OCI-LY1 (cell line): ENCODE measurements at regions not wholly inside any gene's neighbourhood (a gene's known extent, or its start where the extent isn't known, plus 50 kb on each side); places are given as distances from the start of the nearest gene placed in this dataset.

Source experiments
- H2AFZ ChIP-seq: fragments of 200-600 bp; sonication (generic), shearing (Covaris generic); 2 replicates; pipeline ENCODE4 v1.6.0; 2014; ENCODE audit warnings: antibody characterized with exemption, mild to moderate bottlenecking, low read length
- H3F3A ChIP-seq: fragments of 200-600 bp; sonication (generic), shearing (Covaris generic); 2 replicates; pipeline ENCODE4 v1.6.0; 2014; ENCODE audit warnings: mild to moderate bottlenecking, antibody characterized with exemption, low read length, moderate library complexity; ENCODE audit not compliant: insufficient read depth
- H3K27ac ChIP-seq: fragments of 200-600 bp; sonication (generic); 2 replicates; pipeline ENCODE4 v1.5.1; 2014; ENCODE audit warnings: low read length, mixed run types, mild to moderate bottlenecking, low read depth; ENCODE audit not compliant: poor library complexity, severe bottlenecking
- H3K27me3 ChIP-seq: fragments of 200-600 bp; sonication (generic); 2 replicates; pipeline ENCODE4 v1.6.0; 2014; ENCODE audit warnings: antibody characterized with exemption, mild to moderate bottlenecking, low read length, moderate library complexity; ENCODE audit not compliant: insufficient read depth
- H3K36me3 ChIP-seq: fragments of 200-600 bp; sonication (generic); 2 replicates; pipeline ENCODE4 v1.6.1; 2014; ENCODE audit warnings: mild to moderate bottlenecking, antibody characterized with exemption, low read length, moderate library complexity, mixed read lengths; ENCODE audit not compliant: insufficient read depth
- H3K4me1 ChIP-seq: fragments of 200-600 bp; sonication (generic); 2 replicates; pipeline ENCODE4 v1.5.1; 2014; ENCODE audit warnings: mild to moderate bottlenecking, low read length, moderate library complexity; ENCODE audit not compliant: insufficient read depth, severe bottlenecking
- H3K4me2 ChIP-seq: fragments of 200-600 bp; sonication (generic), shearing (Covaris generic); 2 replicates; pipeline ENCODE4 v1.6.1; 2014; ENCODE audit warnings: low read length
- H3K4me3 ChIP-seq: fragments of 200-600 bp; sonication (generic); 2 replicates; pipeline ENCODE4 v1.5.1; 2014; ENCODE audit warnings: low read length, low read depth, mild to moderate bottlenecking, mixed read lengths; ENCODE audit not compliant: poor library complexity, severe bottlenecking
- H3K79me2 ChIP-seq: fragments of 200-600 bp; shearing (Covaris generic); 2 replicates; pipeline ENCODE4 v1.6.1; 2016; ENCODE audit warnings: mixed run types, low read length, mixed read lengths; ENCODE audit not compliant: insufficient read depth
- H3K9ac ChIP-seq: fragments of 200-600 bp; sonication (generic), shearing (Covaris generic); 2 replicates; pipeline ENCODE4 v1.6.1; 2014; ENCODE audit warnings: mild to moderate bottlenecking, low read length, mixed read lengths
- H3K9me2 ChIP-seq: fragments of 200-600 bp; sonication (generic), shearing (Covaris generic); 2 replicates; pipeline ENCODE4 v1.6.1; 2014; ENCODE audit warnings: low read depth, mild to moderate bottlenecking, low read length, mixed read lengths
- H3K9me3 ChIP-seq: fragments of 200-600 bp; shearing (Covaris generic); 2 replicates; pipeline ENCODE4 v1.6.1; 2014; ENCODE audit warnings: low read length, mixed read lengths
- H4K20me1 ChIP-seq: fragments of 200-600 bp; sonication (generic), shearing (Covaris generic); 2 replicates; pipeline ENCODE4 v1.6.0; 2016; ENCODE audit warnings: mild to moderate bottlenecking, low read length; ENCODE audit not compliant: insufficient read depth
- CTCF ChIP-seq: fragments of 200-600 bp; sonication (generic), shearing (Covaris generic); IDR thresholded peaks from 2 replicates; pipeline ENCODE4 v1.5.1; 2017; ENCODE audit warnings: mild to moderate bottlenecking, antibody characterized with exemption, low read length, moderate library complexity, mixed read lengths
- EZH2 ChIP-seq: fragments of 200-600 bp; sonication (generic), shearing (Covaris generic); IDR thresholded peaks from 2 replicates; pipeline ENCODE4 v1.8.0; 2017; ENCODE audit warnings: borderline replicate concordance, mixed run types, mild to moderate bottlenecking, antibody characterized with exemption, low read length, moderate library complexity, mixed read lengths

- Histone ChIP-seq H2AFZ (no peak overlapping the region), H3K79me2 (no peaks in the 10 kb centered on the region), H3K9me2 (no peaks in the 10 kb centered on the region), H3K4me3 (no peak overlapping the region), H3K27me3 (no peaks in the 10 kb centered on the region), H3K4me2 (no peak overlapping the region), H3K36me3 (no peaks in the 10 kb centered on the region), H4K20me1 (no peaks in the 10 kb centered on the region), H3F3A (no peaks in the 10 kb centered on the region), H3K27ac (no peak overlapping the region), H3K4me1 (no peaks in the 10 kb centered on the region), H3K9ac (no peak overlapping the region), H3K9me3 (no peaks in the 10 kb centered on the region)
- TF ChIP-seq CTCF (no peak), EZH2 (no peak)
Measured at GRCh38 chr18:77910347-77910746, 660.7 kb downstream of the GALR1 start.

- no peaks in the 10 kb centered on the region for H3K9me2 ChIP-seq
- H3K4me3 ChIP-seq, result no peak overlapping the region
- no peaks in the 10 kb centered on the region for H3K79me2 ChIP-seq
- no peaks in the 10 kb centered on the region for H3K36me3 ChIP-seq
- H3F3A ChIP-seq, result no peaks in the 10 kb centered on the region
- no peak overlapping the region for H3K27ac ChIP-seq
- no peak overlapping the region for H3K9ac ChIP-seq
- TF ChIP-seq EZH2 (no peak), CTCF (no peak)
- no peaks in the 10 kb centered on the region for H3K4me1 ChIP-seq
- no peaks in the 10 kb centered on the region for H3K27me3 ChIP-seq
- no peaks in the 10 kb centered on the region for H3K9me3 ChIP-seq
- no peak overlapping the region for H3K4me2 ChIP-seq
- H2AFZ ChIP-seq, result no peak overlapping the region
- no peaks in the 10 kb centered on the region for H4K20me1 ChIP-seq
Measured at GRCh38 chr18:77911971-77912605, 662.4 kb downstream of the GALR1 start.

- no peak overlapping the region for H3K9ac ChIP-seq
- no peaks in the 10 kb centered on the region for H4K20me1 ChIP-seq
- H3K4me1 ChIP-seq, result no peaks in the 10 kb centered on the region
- no peak overlapping the region for H3K4me2 ChIP-seq
- no peaks in the 10 kb centered on the region for H3K9me2 ChIP-seq
- no peaks in the 10 kb centered on the region for H3K79me2 ChIP-seq
- no peak overlapping the region for H3K4me3 ChIP-seq
- no peaks in the 10 kb centered on the region for H3K9me3 ChIP-seq
- H3K27ac ChIP-seq, result no peak overlapping the region
- H2AFZ ChIP-seq, result no peak overlapping the region
- no peaks in the 10 kb centered on the region for H3F3A ChIP-seq
- no peak for TF ChIP-seq EZH2
- TF ChIP-seq CTCF, result no peak
- H3K27me3 ChIP-seq, result no peaks in the 10 kb centered on the region
- H3K36me3 ChIP-seq, result no peaks in the 10 kb centered on the region
Measured at GRCh38 chr18:77918730-77919129, 669.1 kb downstream of the GALR1 start.
